Hematopoietic multipotent progenitor cell treated with erythropoietin and hydrocortisone succinate and interleukin-3 and kit ligand, for 15 days (in vitro differentiated cells): ENCODE measurements at regions not wholly inside any gene's neighbourhood (a gene's known extent, or its start where the extent isn't known, plus 50 kb on each side); places are given as distances from the start of the nearest gene placed in this dataset.

ENCODE experiments used
- DNase-seq: peaks from one replicate; pipeline ENCODE4 v3.0.0-alpha.2; 2015; ENCODE audit warnings: low spot score

GRCh38 chr10:44685220-44685619 is 225.9 kb upstream of the TMEM72 start:
- no peak for DNase-seq

- DNase-seq = no peak
Measured at GRCh38 chr10:44685747-44686146, 225.4 kb upstream of the TMEM72 start.

- DNase-seq = no peak
Measured at GRCh38 chr10:44689368-44689767, 221.8 kb upstream of the TMEM72 start.

- DNase-seq = no peak
Measured at GRCh38 chr10:44696496-44696895, 214.6 kb upstream of the TMEM72 start.

- DNase-seq = no peak
Measured at GRCh38 chr10:44697116-44697515, 214.0 kb upstream of the TMEM72 start.

GRCh38 chr10:44702531-44702930 is 208.6 kb upstream of the TMEM72 start:
- DNase-seq = no peak

- DNase-seq = no peak
Measured at GRCh38 chr10:44703241-44704155, 207.6 kb upstream of the TMEM72 start.

GRCh38 chr10:44704616-44705015 is 206.5 kb upstream of the TMEM72 start:
- no peak for DNase-seq

- no peak for DNase-seq
Measured at GRCh38 chr10:44706745-44707144, 204.4 kb upstream of the TMEM72 start.

GRCh38 chr10:44713307-44713706 is 197.8 kb upstream of the TMEM72 start:
- no peak for DNase-seq

GRCh38 chr10:44714451-44714850 is 196.7 kb upstream of the TMEM72 start:
- no peak for DNase-seq

- DNase-seq = no peak
Measured at GRCh38 chr10:44715136-44715535, 196.0 kb upstream of the TMEM72 start.

GRCh38 chr10:44716470-44717015 is 194.6 kb upstream of the TMEM72 start:
- DNase-seq = no peak

GRCh38 chr10:44723082-44723481 is 188.1 kb upstream of the TMEM72 start:
- no peak for DNase-seq

- no peak for DNase-seq
Measured at GRCh38 chr10:44723619-44724325, 187.4 kb upstream of the TMEM72 start.

GRCh38 chr10:44724415-44725174 is 186.5 kb upstream of the TMEM72 start:
- no peak for DNase-seq

- DNase-seq = no peak
Measured at GRCh38 chr10:44725404-44725803, 185.7 kb upstream of the TMEM72 start.

GRCh38 chr10:44731283-44731682 is 179.9 kb upstream of the TMEM72 start:
- no peak for DNase-seq

GRCh38 chr10:44733501-44734488 is 177.3 kb upstream of the TMEM72 start:
- no peak for DNase-seq

- no peak for DNase-seq
Measured at GRCh38 chr10:44742248-44742647, 168.9 kb upstream of the TMEM72 start.

- no peak for DNase-seq
Measured at GRCh38 chr10:44743535-44743934, 167.6 kb upstream of the TMEM72 start.
